B cell (primary cell): ENCODE measurements at regions not wholly inside any gene's neighbourhood (a gene's known extent, or its start where the extent isn't known, plus 50 kb on each side); places are given as distances from the start of the nearest gene placed in this dataset.

Experiments
- EZH2 ChIP-seq: IDR thresholded peaks from 2 replicates; pipeline ENCODE4 v1.6.1; 2012; ENCODE audit warnings: borderline replicate concordance, low read depth, mild to moderate bottlenecking, moderate library complexity, low read length; ENCODE audit not compliant: insufficient read depth, poor library complexity, severe bottlenecking
- TF ChIP-seq, protein P1 (sequence below): fragments of 200-600 bp; IDR thresholded peaks from one replicate; pipeline ENCODE4 v1.8.0; 2022; ENCODE audit warnings: antibody characterized with exemption, mild to moderate bottlenecking

DNA sequence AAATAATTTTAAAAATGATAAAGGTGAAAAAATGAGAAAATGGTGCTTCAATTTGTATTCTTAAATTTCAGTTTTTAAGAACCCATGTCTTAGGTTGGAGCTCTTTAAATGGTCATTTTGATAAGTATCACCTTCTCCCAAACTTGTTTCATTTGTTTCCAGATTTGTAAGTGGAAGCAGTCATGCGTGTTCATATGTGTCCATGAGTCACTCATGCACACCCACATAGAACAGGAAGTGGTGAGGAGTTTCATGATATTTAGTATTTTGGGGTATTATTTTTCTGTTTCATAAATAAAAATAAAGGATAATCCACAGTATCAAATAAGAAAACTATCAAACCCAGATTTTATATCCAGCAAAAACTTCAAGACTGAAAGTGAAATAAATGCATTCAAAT, 570.4 kb upstream of the ST8SIA4 start:
- TF ChIP-seq, protein P1, sequence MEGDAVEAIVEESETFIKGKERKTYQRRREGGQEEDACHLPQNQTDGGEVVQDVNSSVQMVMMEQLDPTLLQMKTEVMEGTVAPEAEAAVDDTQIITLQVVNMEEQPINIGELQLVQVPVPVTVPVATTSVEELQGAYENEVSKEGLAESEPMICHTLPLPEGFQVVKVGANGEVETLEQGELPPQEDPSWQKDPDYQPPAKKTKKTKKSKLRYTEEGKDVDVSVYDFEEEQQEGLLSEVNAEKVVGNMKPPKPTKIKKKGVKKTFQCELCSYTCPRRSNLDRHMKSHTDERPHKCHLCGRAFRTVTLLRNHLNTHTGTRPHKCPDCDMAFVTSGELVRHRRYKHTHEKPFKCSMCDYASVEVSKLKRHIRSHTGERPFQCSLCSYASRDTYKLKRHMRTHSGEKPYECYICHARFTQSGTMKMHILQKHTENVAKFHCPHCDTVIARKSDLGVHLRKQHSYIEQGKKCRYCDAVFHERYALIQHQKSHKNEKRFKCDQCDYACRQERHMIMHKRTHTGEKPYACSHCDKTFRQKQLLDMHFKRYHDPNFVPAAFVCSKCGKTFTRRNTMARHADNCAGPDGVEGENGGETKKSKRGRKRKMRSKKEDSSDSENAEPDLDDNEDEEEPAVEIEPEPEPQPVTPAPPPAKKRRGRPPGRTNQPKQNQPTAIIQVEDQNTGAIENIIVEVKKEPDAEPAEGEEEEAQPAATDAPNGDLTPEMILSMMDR = no peak
- TF ChIP-seq EZH2 = no peak
